Neural cell (in vitro differentiated cells): ENCODE measurements at regions not wholly inside any gene's neighbourhood (a gene's known extent, or its start where the extent isn't known, plus 50 kb on each side); places are given as distances from the start of the nearest gene placed in this dataset.

Experiments
- POLR2AphosphoS5 ChIP-seq: IDR thresholded peaks from 2 replicates; pipeline ENCODE4 v1.6.1; 2012
- TF ChIP-seq, protein P1 (sequence below): fragments of 450-650 bp; IDR thresholded peaks from 2 replicates; pipeline ENCODE4 v1.5.1; 2014; ENCODE audit warnings: antibody characterized with exemption, mild to moderate bottlenecking, moderate library complexity; ENCODE audit not compliant: poor library complexity, severe bottlenecking

- no peak for TF ChIP-seq POLR2AphosphoS5
- TF ChIP-seq, protein P1, sequence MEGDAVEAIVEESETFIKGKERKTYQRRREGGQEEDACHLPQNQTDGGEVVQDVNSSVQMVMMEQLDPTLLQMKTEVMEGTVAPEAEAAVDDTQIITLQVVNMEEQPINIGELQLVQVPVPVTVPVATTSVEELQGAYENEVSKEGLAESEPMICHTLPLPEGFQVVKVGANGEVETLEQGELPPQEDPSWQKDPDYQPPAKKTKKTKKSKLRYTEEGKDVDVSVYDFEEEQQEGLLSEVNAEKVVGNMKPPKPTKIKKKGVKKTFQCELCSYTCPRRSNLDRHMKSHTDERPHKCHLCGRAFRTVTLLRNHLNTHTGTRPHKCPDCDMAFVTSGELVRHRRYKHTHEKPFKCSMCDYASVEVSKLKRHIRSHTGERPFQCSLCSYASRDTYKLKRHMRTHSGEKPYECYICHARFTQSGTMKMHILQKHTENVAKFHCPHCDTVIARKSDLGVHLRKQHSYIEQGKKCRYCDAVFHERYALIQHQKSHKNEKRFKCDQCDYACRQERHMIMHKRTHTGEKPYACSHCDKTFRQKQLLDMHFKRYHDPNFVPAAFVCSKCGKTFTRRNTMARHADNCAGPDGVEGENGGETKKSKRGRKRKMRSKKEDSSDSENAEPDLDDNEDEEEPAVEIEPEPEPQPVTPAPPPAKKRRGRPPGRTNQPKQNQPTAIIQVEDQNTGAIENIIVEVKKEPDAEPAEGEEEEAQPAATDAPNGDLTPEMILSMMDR: no peak
Measured at GRCh38 chr5:105874316-105874715, 1796.4 kb downstream of the EFNA5 start.
